HEK293T (cell line): ENCODE measurements at regions not wholly inside any gene's neighbourhood (a gene's known extent, or its start where the extent isn't known, plus 50 kb on each side); places are given as distances from the start of the nearest gene placed in this dataset.

Experiments used
- CTCF ChIA-PET: fragments of 350-600 bp; formaldehyde crosslinking; extraction: SDS; loops from one replicate; lab custom pipeline; 2021; ENCODE audit warnings: antibody characterized with exemption, inconsistent platforms; lab: Yijun Ruan, JAX
- POLR2A ChIA-PET: fragments of 350-600 bp; formaldehyde crosslinking; extraction: SDS; loops from one replicate; lab custom pipeline; 2020; ENCODE audit warnings: antibody characterized with exemption, inconsistent platforms; lab: Yijun Ruan, JAX
- DNase-seq: peaks from one replicate; pipeline ENCODE4 v3.0.0; 2012; ENCODE audit warnings: mixed read lengths; ENCODE audit errors: extremely low spot score
- ARNT ChIP-seq: fragments of 450-650 bp; IDR thresholded peaks from 2 replicates; pipeline ENCODE4 v1.6.1; 2017; ENCODE audit warnings: mild to moderate bottlenecking
- BHLHE40 ChIP-seq: fragments of 450-650 bp; IDR thresholded peaks from 2 replicates; pipeline ENCODE4 v1.6.1; 2016; ENCODE audit warnings: mild to moderate bottlenecking, moderate library complexity, borderline replicate concordance
- CTBP1 ChIP-seq: fragments of 450-650 bp; IDR thresholded peaks from 2 replicates; pipeline ENCODE4 v1.6.1; 2016; ENCODE audit warnings: borderline replicate concordance
- ELF4 ChIP-seq: fragments of 450-650 bp; IDR thresholded peaks from 2 replicates; pipeline ENCODE4 v1.6.1; 2017; ENCODE audit warnings: antibody characterized with exemption
- FOXA1 ChIP-seq: fragments of 450-650 bp; IDR thresholded peaks from 2 replicates; pipeline ENCODE4 v1.6.1; 2016; ENCODE audit warnings: mild to moderate bottlenecking
- FOXK2 ChIP-seq: fragments of 450-650 bp; IDR thresholded peaks from 2 replicates; pipeline ENCODE4 v1.6.1; 2016; ENCODE audit warnings: mild to moderate bottlenecking
- FOXM1 ChIP-seq: fragments of 450-650 bp; IDR thresholded peaks from 2 replicates; pipeline ENCODE4 v1.6.1; 2017; ENCODE audit warnings: mild to moderate bottlenecking, borderline replicate concordance
- HDGF ChIP-seq: fragments of 450-650 bp; IDR thresholded peaks from 2 replicates; pipeline ENCODE4 v1.6.1; 2017; ENCODE audit warnings: antibody characterized with exemption, borderline replicate concordance
- L3MBTL2 ChIP-seq: fragments of 450-650 bp; conservative IDR thresholded peaks from 2 replicates; pipeline ENCODE4 v1.6.1; 2016; ENCODE audit warnings: mild to moderate bottlenecking
- LEF1 ChIP-seq: fragments of 450-650 bp; IDR thresholded peaks from 2 replicates; pipeline ENCODE4 v1.6.1; 2017; ENCODE audit warnings: mild to moderate bottlenecking, borderline replicate concordance
- NFRKB ChIP-seq: fragments of 450-650 bp; IDR thresholded peaks from 2 replicates; pipeline ENCODE4 v1.6.1; 2016; ENCODE audit warnings: mild to moderate bottlenecking, moderate library complexity
- PKNOX1 ChIP-seq: fragments of 450-650 bp; IDR thresholded peaks from 2 replicates; pipeline ENCODE4 v1.6.1; 2016
- SP1 ChIP-seq: fragments of 450-650 bp; IDR thresholded peaks from 2 replicates; pipeline ENCODE4 v1.6.1; 2017
- SUZ12 ChIP-seq: fragments of 450-650 bp; IDR thresholded peaks from 2 replicates; pipeline ENCODE4 v1.6.1; 2016; ENCODE audit warnings: mild to moderate bottlenecking
- TARDBP ChIP-seq: fragments of 450-650 bp; IDR thresholded peaks from 2 replicates; pipeline ENCODE4 v1.6.1; 2016
- ZNF384 ChIP-seq: fragments of 450-650 bp; IDR thresholded peaks from 2 replicates; pipeline ENCODE4 v1.6.1; 2016

- DNase-seq, result no peak
Measured at GRCh38 chr7:41769162-41769561, 66.3 kb upstream of the INHBA start.

GRCh38 chr7:41763626-41764025, 60.7 kb upstream of the INHBA start:
- no peak for DNase-seq
- no peak for TF ChIP-seq HDGF
- TF ChIP-seq NFRKB, result no peak
- POLR2A ChIA-PET, result no interaction called here
- CTCF ChIA-PET, result no interaction called here

More at GRCh38 chr7:41769162-41769561, 66.3 kb upstream of the INHBA start:
- POLR2A ChIA-PET, result no interaction called here
- CTCF ChIA-PET, result no interaction called here
- TF ChIP-seq FOXA1 (no peak), TARDBP (no peak), HDGF (no peak), L3MBTL2 (no peak), CTBP1 (no peak)

GRCh38 chr7:41762641-41763040, 59.8 kb upstream of the INHBA start:
- no peak for TF ChIP-seq LEF1
- TF ChIP-seq CTBP1, result no peak
- no peak for TF ChIP-seq L3MBTL2
- TF ChIP-seq ZNF384, result no peak
- TF ChIP-seq ELF4, result no peak
- TF ChIP-seq HDGF, result no peak
- TF ChIP-seq FOXA1, result no peak
- no peak for TF ChIP-seq FOXM1
- no peak for TF ChIP-seq PKNOX1
- no peak for TF ChIP-seq SP1
- TF ChIP-seq SUZ12, result no peak
- no peak for TF ChIP-seq BHLHE40
- no peak for TF ChIP-seq ARNT
- TF ChIP-seq NFRKB, result no peak
- DNase-seq, result no peak
- ChIA-PET CTCF (no interaction called here), POLR2A (no interaction called here)

- CTCF ChIA-PET, result no interaction called here
- POLR2A ChIA-PET, result no interaction called here
- TF ChIP-seq HDGF, result no peak
- no peak for TF ChIP-seq FOXM1
- TF ChIP-seq L3MBTL2, result no peak
- TF ChIP-seq ELF4, result no peak
- TF ChIP-seq PKNOX1, result no peak
- TF ChIP-seq SUZ12, result no peak
- no peak for TF ChIP-seq NFRKB
- TF ChIP-seq FOXA1, result no peak
- no peak for TF ChIP-seq ARNT
- TF ChIP-seq FOXK2, result no peak
- no peak for TF ChIP-seq LEF1
- no peak for TF ChIP-seq BHLHE40
- no peak for DNase-seq
Measured at GRCh38 chr7:41760293-41760692, 57.4 kb upstream of the INHBA start.

- CTCF ChIA-PET, result no interaction called here
- DNase-seq, result no peak
- no peak for TF ChIP-seq CTBP1
- POLR2A ChIA-PET, result no interaction called here
Measured at GRCh38 chr7:41758321-41758720, 55.4 kb upstream of the INHBA start.

GRCh38 chr7:41756650-41757182, 53.8 kb upstream of the INHBA start:
- ChIA-PET POLR2A (no interaction called here), CTCF (no interaction called here)
- TF ChIP-seq SP1 (no peak), ARNT (no peak)
- no peak for DNase-seq

GRCh38 chr7:41755096-41755495, 52.2 kb upstream of the INHBA start:
- ChIA-PET CTCF (no interaction called here), POLR2A (no interaction called here)
- TF ChIP-seq SP1 (no peak), TARDBP (no peak), BHLHE40 (no peak), FOXK2 (no peak), ELF4 (no peak), NFRKB (no peak), CTBP1 (no peak), SUZ12 (no peak), ZNF384 (no peak), HDGF (no peak)
- DNase-seq, result no peak

- POLR2A ChIA-PET, result no interaction called here
- CTCF ChIA-PET, result no interaction called here
- DNase-seq, result no peak
- TF ChIP-seq ARNT, result no peak
- TF ChIP-seq CTBP1, result no peak
- TF ChIP-seq L3MBTL2, result no peak
- TF ChIP-seq BHLHE40, result no peak
- TF ChIP-seq SP1, result no peak
- TF ChIP-seq HDGF, result no peak
- no peak for TF ChIP-seq NFRKB
- TF ChIP-seq SUZ12, result no peak
Measured at GRCh38 chr7:41754046-41754445, 51.2 kb upstream of the INHBA start.
